Endothelial cell of umbilical vein (primary cell): ENCODE measurements at regions not wholly inside any gene's neighbourhood (a gene's known extent, or its start where the extent isn't known, plus 50 kb on each side); places are given as distances from the start of the nearest gene placed in this dataset.

ENCODE experiments used
- BruUV-seq: library from RNA; stranded (reverse); fragments of 400-500 nt; replicated peaks from 2 replicates; lab custom pipeline; 2021; lab: Mats Ljungman, UMichigan
- CTCF ChIA-PET: fragments of 300-600, 350-600 bp; sonication (Branson Sonifier 250); formaldehyde crosslinking; loops from one replicate; lab custom pipeline; 2021; ENCODE audit warnings: antibody characterized with exemption, inconsistent platforms; lab: Charles Lee
- POLR2A ChIA-PET: fragments of 300-600, 350-600 bp; sonication (Branson Sonifier 250); formaldehyde crosslinking; loops from one replicate; lab custom pipeline; 2021; ENCODE audit warnings: antibody characterized with exemption, inconsistent platforms; lab: Charles Lee
- DNase-seq: peaks from one replicate; pipeline ENCODE4 v3.0.0-alpha.2; 2011; ENCODE audit warnings: low read depth, low spot score
- FAIRE-seq: peaks from 2 replicates; lab custom pipeline; 2011; peaks lifted over from hg19 to GRCh38; lab: Jason Lieb, UNC
- H2AFZ ChIP-seq: 2 replicates; pipeline ENCODE4 v1.6.0; 2012; ENCODE audit warnings: low read depth, low read length, control low read depth, inconsistent platforms
- H3K27ac ChIP-seq: 2 replicates; pipeline ENCODE4 v1.5.1; 2011; ENCODE audit warnings: low read depth, mild to moderate bottlenecking, control low read depth, low read length, moderate library complexity; ENCODE audit not compliant: insufficient read depth
- H3K27me3 ChIP-seq, 2 experiments: 2 replicates each; pipeline versions ENCODE4 v1.6.0 to v1.6.1; 2011; ENCODE audit warnings: low read length in 2 of 2, mixed read lengths in 1 of 2; ENCODE audit not compliant: control insufficient read depth in 2 of 2, insufficient read depth in 2 of 2
- H3K36me3 ChIP-seq, 2 experiments: 2 replicates in 1 of 2; 3 replicates in 1 of 2; pipeline ENCODE4 v1.5.1; 2011; ENCODE audit warnings: low read length in 2 of 2, mild to moderate bottlenecking in 1 of 2, moderate library complexity in 1 of 2; ENCODE audit not compliant: control insufficient read depth in 2 of 2, insufficient read depth in 2 of 2; ENCODE audit errors: extremely low read depth in 1 of 2
- H3K4me1 ChIP-seq: 3 replicates; pipeline ENCODE4 v1.5.1; 2011; ENCODE audit warnings: mild to moderate bottlenecking, low read length; ENCODE audit not compliant: control insufficient read depth, insufficient read depth; ENCODE audit errors: extremely low read depth
- H3K4me2 ChIP-seq: 2 replicates; pipeline ENCODE4 v1.6.1; 2011; ENCODE audit warnings: low read length, control low read depth, mixed read lengths; ENCODE audit not compliant: insufficient read depth
- H3K4me3 ChIP-seq, 3 experiments: fragments of 200-600 bp in 1 of 3; sonication (generic), shearing (Covaris generic) in 1 of 3; replicated peaks in 1 of 3; 2 replicates each; pipeline ENCODE4 v1.5.1; 2011 to 2016; ENCODE audit warnings: control low read depth in 3 of 3, low read length in 3 of 3, mild to moderate bottlenecking in 2 of 3, inconsistent platforms in 1 of 3, low read depth in 1 of 3, moderate library complexity in 1 of 3; ENCODE audit not compliant: insufficient read depth in 1 of 3
- H3K79me2 ChIP-seq: 2 replicates; pipeline ENCODE4 v1.6.0; 2012; ENCODE audit warnings: low read length, inconsistent platforms; ENCODE audit not compliant: control insufficient read depth, insufficient read depth
- H3K9ac ChIP-seq: replicated peaks from 2 replicates; pipeline ENCODE3; 2011; ENCODE audit warnings: low read length, control low read depth; ENCODE audit not compliant: insufficient read depth; ENCODE audit errors: extremely low read depth
- H3K9me1 ChIP-seq: replicated peaks from 3 replicates; pipeline ENCODE4 v1.6.0; 2011; ENCODE audit warnings: mild to moderate bottlenecking, low read length; ENCODE audit not compliant: control insufficient read depth, insufficient read depth; ENCODE audit errors: extremely low read depth
- H3K9me3 ChIP-seq: replicated peaks from 2 replicates; pipeline ENCODE4 v1.5.1; 2012; ENCODE audit warnings: low read length, inconsistent platforms; ENCODE audit not compliant: control insufficient read depth, insufficient read depth
- H4K20me1 ChIP-seq: replicated peaks from 2 replicates; pipeline ENCODE3; 2011; ENCODE audit warnings: mild to moderate bottlenecking, low read length; ENCODE audit not compliant: control insufficient read depth, insufficient read depth; ENCODE audit errors: extremely low read depth
- CTCF ChIP-seq, 2 donors: IDR thresholded peaks; 1 replicate in 1 of 2; 2 replicates in 1 of 2; pipeline ENCODE4 v1.5.1; 2011; ENCODE audit warnings: low read length in 2 of 2, mild to moderate bottlenecking in 2 of 2, moderate library complexity in 2 of 2, control low read depth in 1 of 2, inconsistent platforms in 1 of 2, low read depth in 1 of 2; ENCODE audit not compliant: insufficient read depth in 1 of 2; ENCODE audit errors: extremely low read depth in 1 of 2
- EZH2 ChIP-seq: IDR thresholded peaks from 2 replicates; pipeline ENCODE4 v1.6.1; 2012; ENCODE audit warnings: borderline replicate concordance, low read depth, mild to moderate bottlenecking, moderate library complexity, low read length, inconsistent platforms; ENCODE audit not compliant: severe bottlenecking
- FOS ChIP-seq: IDR thresholded peaks from 2 replicates; pipeline ENCODE4 v1.6.1; 2011; ENCODE audit warnings: mild to moderate bottlenecking, low read length, moderate library complexity, borderline replicate concordance; ENCODE audit not compliant: insufficient read depth
- GATA2 ChIP-seq: IDR thresholded peaks from 2 replicates; pipeline ENCODE4 v1.7.0; 2011; ENCODE audit warnings: low read depth, mild to moderate bottlenecking, moderate library complexity, mixed read lengths, low read length; ENCODE audit not compliant: insufficient read length, insufficient read depth
- JUN ChIP-seq: IDR thresholded peaks from 2 replicates; pipeline ENCODE4 v1.6.1; 2011; ENCODE audit warnings: borderline replicate concordance, low read depth; ENCODE audit not compliant: insufficient read length, insufficient read depth
- MAX ChIP-seq: IDR thresholded peaks from 2 replicates; pipeline ENCODE4 v1.6.1; 2011; ENCODE audit not compliant: insufficient read depth, insufficient read length
- MYC ChIP-seq: IDR thresholded peaks from one replicate; pipeline ENCODE4 v1.6.1; 2011; ENCODE audit warnings: mild to moderate bottlenecking, low read depth, low read length
- POLR2A ChIP-seq: IDR thresholded peaks from 2 replicates; pipeline ENCODE4 v1.6.1; 2012; ENCODE audit warnings: low read depth, mild to moderate bottlenecking, control low read depth, low read length
- POLR2AphosphoS5 ChIP-seq: IDR thresholded peaks from 2 replicates; pipeline ENCODE4 v1.6.1; 2012; ENCODE audit warnings: low read depth, mild to moderate bottlenecking, control low read depth, low read length, moderate library complexity; ENCODE audit not compliant: insufficient read depth
- dilution Hi-C: fragments of 300-500 bp; cut with MboI; formaldehyde crosslinking; loops from one replicate; pipeline ENCODE4 v1.15.0; 2019; ENCODE audit warnings: low sequenced_read_pairs; ENCODE audit not compliant: extremely low pct_ligation_motif_present
- intact Hi-C: fragments of 100-400 bp; cut with micrococcal nuclease; formaldehyde crosslinking; loops from one replicate; pipeline ENCODE4 v1.10.0; 2022

- no peaks in the 10 kb centered on the region for H4K20me1 ChIP-seq
- POLR2A ChIA-PET = no interaction called here
Observed at GRCh38 chr5:148937830-148938521, 111.6 kb downstream of the ADRB2 start.

More at GRCh38 chr5:148937830-148938521, 111.6 kb downstream of the ADRB2 start:
- TF ChIP-seq POLR2AphosphoS5 = no peak
- TF ChIP-seq GATA2 = no peak
- no peak for TF ChIP-seq FOS
- no peak for TF ChIP-seq POLR2A
- TF ChIP-seq EZH2 = no peak
- TF ChIP-seq JUN = no peak
- no peak for TF ChIP-seq MAX
- no peak for TF ChIP-seq MYC
- no peak for TF ChIP-seq CTCF (IDR thresholded peaks at IDR 0.05; ENCODE audit: extremely low read depth in 1 of 2, insufficient read depth in 1 of 2, low read depth in 1 of 2, low read length in 2 of 2)
- intact Hi-C loops (no loop called here), dilution Hi-C loops (no loop called here)
- Histone ChIP-seq H3K79me2 (no peaks in the 10 kb centered on the region), H3K4me2 (no peak overlapping the region), H3K9ac (no peak overlapping the region), H3K36me3 (no peaks in the 10 kb centered on the region), H3K27ac (no peak overlapping the region), H3K4me1 (peaks cover 9% of the 10 kb centered on the region), H3K27me3 (no peaks in the 10 kb centered on the region), H3K9me1 (no peaks in the 10 kb centered on the region), H2AFZ (no peak overlapping the region), H3K4me3 (no peak overlapping the region), H3K9me3 (no peaks in the 10 kb centered on the region)
- CTCF ChIA-PET = no interaction called here
- no TSS peak for BruUV-seq
- DNase-seq (no peak), FAIRE-seq (peak; percentile 8)
